ENCODE measurements at regions not wholly inside any gene's neighbourhood (a gene's known extent, or its start where the extent isn't known, plus 50 kb on each side); places are given as distances from the start of the nearest gene placed in this dataset.

GRCh38 chr7:67724955-67725354 lies 728.3 kb downstream of the TYW1 start:
- DNase-seq = no peak
- Histone ChIP-seq H3K9me3 (no peaks in the 10 kb centered on the region), H3K4me1 (no peaks in the 10 kb centered on the region), H3K36me3 (no peaks in the 10 kb centered on the region), H3K4me3 (no peak overlapping the region), H3K27ac (no peak overlapping the region), H3K27me3 (ENCODE audit: low read depth) (no peaks in the 10 kb centered on the region)
- TF ChIP-seq CTCF (IDR thresholded peaks at IDR 0.05) = no peak
- ATAC-seq = no peak
- intact Hi-C loops (cut with DNase I) = no loop called here

- no peak overlapping the region for H3K27ac ChIP-seq
- no peak overlapping the region for H3K4me3 ChIP-seq
- ATAC-seq (no peak), DNase-seq (no peak)
- no peaks in the 10 kb centered on the region for H3K36me3 ChIP-seq
- TF ChIP-seq CTCF (IDR thresholded peaks at IDR 0.05) = no peak
- no peaks in the 10 kb centered on the region for H3K9me3 ChIP-seq
- intact Hi-C loops (cut with DNase I) = no loop called here
- no peaks in the 10 kb centered on the region for H3K4me1 ChIP-seq
- no peaks in the 10 kb centered on the region for H3K27me3 ChIP-seq (ENCODE audit: low read depth)
These were observed 728.8 kb downstream of the TYW1 start for GRCh38 chr7:67725423-67725822.

GRCh38 chr7:67729771-67730170 lies 733.1 kb downstream of the TYW1 start:
- no peaks in the 10 kb centered on the region for H3K4me1 ChIP-seq
- no peaks in the 10 kb centered on the region for H3K9me3 ChIP-seq
- intact Hi-C loops (cut with DNase I) = no loop called here
- TF ChIP-seq CTCF (IDR thresholded peaks at IDR 0.05) = no peak
- DNase-seq (no peak), ATAC-seq (no peak)
- H3K27ac ChIP-seq = no peak overlapping the region
- no peaks in the 10 kb centered on the region for H3K27me3 ChIP-seq (ENCODE audit: low read depth)
- no peaks in the 10 kb centered on the region for H3K36me3 ChIP-seq
- no peak overlapping the region for H3K4me3 ChIP-seq

GRCh38 chr7:67731704-67732103 lies 735.1 kb downstream of the TYW1 start:
- Histone ChIP-seq H3K36me3 (no peaks in the 10 kb centered on the region), H3K27me3 (ENCODE audit: low read depth) (no peaks in the 10 kb centered on the region), H3K27ac (no peak overlapping the region), H3K4me1 (no peaks in the 10 kb centered on the region), H3K9me3 (no peaks in the 10 kb centered on the region), H3K4me3 (no peak overlapping the region)
- ATAC-seq (no peak), DNase-seq (no peak)
- intact Hi-C loops (cut with DNase I) = no loop called here
- TF ChIP-seq CTCF (IDR thresholded peaks at IDR 0.05) = no peak

DNA sequence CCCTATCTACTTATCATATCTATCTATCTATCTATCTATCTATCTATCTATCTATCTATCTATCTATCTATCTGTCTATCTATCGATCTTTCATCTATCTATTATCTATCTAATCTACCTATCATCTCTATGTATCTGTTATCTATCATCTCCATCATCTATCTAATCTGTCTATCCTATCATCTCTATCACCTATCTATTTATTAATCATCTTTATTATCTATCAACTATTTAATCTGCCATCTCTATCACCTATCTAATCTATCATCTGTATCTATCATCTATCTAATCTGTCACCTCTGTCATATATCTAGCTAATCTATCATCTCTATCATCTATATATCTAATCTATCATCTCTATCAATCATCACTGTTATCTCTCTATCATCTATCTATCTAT lies 736.3 kb downstream of the TYW1 start:
- no peaks in the 10 kb centered on the region for H3K36me3 ChIP-seq

More for the DNA sequence above, 736.3 kb downstream of the TYW1 start:
- no peaks in the 10 kb centered on the region for H3K9me3 ChIP-seq
- intact Hi-C loops (cut with DNase I) = no loop called here
- ATAC-seq = no peak
- H3K4me1 ChIP-seq = no peaks in the 10 kb centered on the region
- no peak for TF ChIP-seq CTCF (IDR thresholded peaks at IDR 0.05)
- no peaks in the 10 kb centered on the region for H3K27me3 ChIP-seq (ENCODE audit: low read depth)
- no peak overlapping the region for H3K4me3 ChIP-seq
- no peak overlapping the region for H3K27ac ChIP-seq
- DNase-seq = no peak

Measured in lower lobe of right lung (tissue), 2 donors.